RWPE2 (cell line): ENCODE measurements at regions not wholly inside any gene's neighbourhood (a gene's known extent, or its start where the extent isn't known, plus 50 kb on each side); places are given as distances from the start of the nearest gene placed in this dataset.
"Not testable (repeated sequence)": the region's sequence is repeated elsewhere in the genome, so short reads cannot be mapped to it uniquely, and the experiment has no call there.

ENCODE experiments used
- ATAC-seq: fragments of 200-7000 bp; cut with Tn5 transposase; 3 replicates; pipeline ENCODE4 v1.9.1; 2021; ENCODE audit warnings: low read depth
- DNase-seq: peaks from one replicate; pipeline ENCODE4 v3.0.0-alpha.2; 2020; ENCODE audit warnings: low spot score
- H3K27ac ChIP-seq: fragments of 450-650 bp; 2 replicates; pipeline ENCODE4 v1.5.1; 2017; ENCODE audit warnings: mild to moderate bottlenecking; ENCODE audit not compliant: poor library complexity, severe bottlenecking
- H3K27me3 ChIP-seq: fragments of 250-450 bp; sonication (Bioruptor Pico); 2 replicates; pipeline ENCODE4 v1.5.1; 2021; ENCODE audit warnings: mild to moderate bottlenecking, moderate library complexity; ENCODE audit not compliant: insufficient read depth, poor library complexity, severe bottlenecking
- H3K36me3 ChIP-seq: fragments of 250-450 bp; sonication (Bioruptor Pico); 2 replicates; pipeline ENCODE4 v1.5.1; 2020; ENCODE audit warnings: low read depth, mild to moderate bottlenecking, moderate library complexity
- H3K4me1 ChIP-seq: fragments of 250-450 bp; sonication (Bioruptor Pico); 2 replicates; pipeline ENCODE4 v1.5.1; 2021; ENCODE audit warnings: mild to moderate bottlenecking, moderate library complexity; ENCODE audit not compliant: insufficient read depth, poor library complexity, severe bottlenecking
- H3K4me3 ChIP-seq: fragments of 250-450 bp; sonication (Bioruptor Pico); 2 replicates; pipeline ENCODE4 v1.5.1; 2021; ENCODE audit warnings: mild to moderate bottlenecking, moderate library complexity; ENCODE audit not compliant: severe bottlenecking
- H3K9me3 ChIP-seq: fragments of 250-450 bp; sonication (Bioruptor Pico); 2 replicates; pipeline ENCODE4 v1.5.1; 2021; ENCODE audit warnings: mild to moderate bottlenecking, moderate library complexity; ENCODE audit not compliant: severe bottlenecking
- TF ChIP-seq, protein P1 (sequence below): fragments of 450-650 bp; IDR thresholded peaks from one replicate; pipeline ENCODE4 v1.5.1; 2017; ENCODE audit warnings: mild to moderate bottlenecking, moderate library complexity; ENCODE audit not compliant: poor library complexity, severe bottlenecking

GRCh38 chr6:115190534-115190933 is 847.7 kb upstream of the HS3ST5 start:
- H3K4me1 ChIP-seq = no peaks in the 10 kb centered on the region
- H3K4me3 ChIP-seq = no peak overlapping the region
- TF ChIP-seq, protein P1, sequence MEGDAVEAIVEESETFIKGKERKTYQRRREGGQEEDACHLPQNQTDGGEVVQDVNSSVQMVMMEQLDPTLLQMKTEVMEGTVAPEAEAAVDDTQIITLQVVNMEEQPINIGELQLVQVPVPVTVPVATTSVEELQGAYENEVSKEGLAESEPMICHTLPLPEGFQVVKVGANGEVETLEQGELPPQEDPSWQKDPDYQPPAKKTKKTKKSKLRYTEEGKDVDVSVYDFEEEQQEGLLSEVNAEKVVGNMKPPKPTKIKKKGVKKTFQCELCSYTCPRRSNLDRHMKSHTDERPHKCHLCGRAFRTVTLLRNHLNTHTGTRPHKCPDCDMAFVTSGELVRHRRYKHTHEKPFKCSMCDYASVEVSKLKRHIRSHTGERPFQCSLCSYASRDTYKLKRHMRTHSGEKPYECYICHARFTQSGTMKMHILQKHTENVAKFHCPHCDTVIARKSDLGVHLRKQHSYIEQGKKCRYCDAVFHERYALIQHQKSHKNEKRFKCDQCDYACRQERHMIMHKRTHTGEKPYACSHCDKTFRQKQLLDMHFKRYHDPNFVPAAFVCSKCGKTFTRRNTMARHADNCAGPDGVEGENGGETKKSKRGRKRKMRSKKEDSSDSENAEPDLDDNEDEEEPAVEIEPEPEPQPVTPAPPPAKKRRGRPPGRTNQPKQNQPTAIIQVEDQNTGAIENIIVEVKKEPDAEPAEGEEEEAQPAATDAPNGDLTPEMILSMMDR = no peak
- ATAC-seq (no peak), DNase-seq (no peak)
- no peak overlapping the region for H3K27ac ChIP-seq
- H3K9me3 ChIP-seq = no peaks in the 10 kb centered on the region
- no peaks in the 10 kb centered on the region for H3K27me3 ChIP-seq
- no peaks in the 10 kb centered on the region for H3K36me3 ChIP-seq

DNA sequence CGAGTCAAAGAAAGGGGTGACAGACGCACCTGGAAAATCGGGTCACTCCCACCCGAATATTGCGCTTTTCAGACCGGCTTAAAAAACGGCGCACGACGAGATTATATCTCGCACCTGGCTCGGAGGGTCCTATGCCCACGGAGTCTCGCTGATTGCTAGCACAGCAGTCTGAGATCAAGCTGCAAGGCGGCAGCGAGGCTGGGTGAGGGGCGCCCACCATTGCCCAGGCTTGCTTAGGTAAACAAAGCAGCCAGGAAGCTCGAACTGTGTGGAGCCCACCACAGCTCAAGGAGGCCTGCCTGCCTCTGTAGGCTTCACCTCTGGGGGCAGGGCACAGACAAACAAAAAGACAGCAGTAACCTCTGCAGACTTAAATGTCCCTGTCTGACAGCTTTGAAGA is 832.6 kb upstream of the HS3ST5 start:
- not testable (repeated sequence) for DNase-seq, H3K36me3 ChIP-seq, ATAC-seq, H3K27ac ChIP-seq, H3K27me3 ChIP-seq, H3K9me3 ChIP-seq, H3K4me3 ChIP-seq, H3K4me1 ChIP-seq

GRCh38 chr6:115165912-115166311 is 823.1 kb upstream of the HS3ST5 start:
- not testable (repeated sequence) for H3K27me3 ChIP-seq, H3K36me3 ChIP-seq, H3K4me3 ChIP-seq, H3K9me3 ChIP-seq, H3K27ac ChIP-seq, DNase-seq, H3K4me1 ChIP-seq, ATAC-seq

DNA sequence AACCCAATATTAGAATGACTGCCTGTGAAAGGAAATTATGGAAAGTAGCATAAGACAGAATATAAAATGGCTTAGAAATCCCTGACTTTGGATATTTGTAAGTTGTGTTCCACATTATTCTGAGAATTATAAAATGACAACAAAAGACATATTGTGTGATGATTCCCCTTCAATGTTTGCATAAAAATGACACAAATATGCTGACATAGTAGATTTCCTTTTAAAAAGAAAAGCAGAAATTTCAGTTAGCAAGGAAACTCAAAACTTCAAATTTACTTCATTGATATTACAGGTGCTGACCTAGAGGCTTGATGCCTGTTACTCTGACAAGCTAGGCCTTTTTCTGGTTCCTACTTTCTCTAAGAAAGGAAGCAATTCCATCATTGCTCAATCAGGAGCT is 816.9 kb upstream of the HS3ST5 start:
- DNase-seq = no peak
- H3K27me3 ChIP-seq = no peaks in the 10 kb centered on the region
- no peaks in the 10 kb centered on the region for H3K4me1 ChIP-seq
- no peak for ATAC-seq
- H3K36me3 ChIP-seq = no peaks in the 10 kb centered on the region
- TF ChIP-seq, protein P1 = no peak
- no peaks in the 10 kb centered on the region for H3K9me3 ChIP-seq
- H3K4me3 ChIP-seq = no peak overlapping the region
- no peak overlapping the region for H3K27ac ChIP-seq

- H3K36me3 ChIP-seq = no peaks in the 10 kb centered on the region
- no peak overlapping the region for H3K4me3 ChIP-seq
- TF ChIP-seq, protein P1 = no peak
- no peaks in the 10 kb centered on the region for H3K4me1 ChIP-seq
- no peaks in the 10 kb centered on the region for H3K9me3 ChIP-seq
- DNase-seq = no peak
- H3K27ac ChIP-seq = no peak overlapping the region
- H3K27me3 ChIP-seq = no peaks in the 10 kb centered on the region
- no peak for ATAC-seq
Observed at GRCh38 chr6:115137910-115138309, 795.1 kb upstream of the HS3ST5 start.

DNA sequence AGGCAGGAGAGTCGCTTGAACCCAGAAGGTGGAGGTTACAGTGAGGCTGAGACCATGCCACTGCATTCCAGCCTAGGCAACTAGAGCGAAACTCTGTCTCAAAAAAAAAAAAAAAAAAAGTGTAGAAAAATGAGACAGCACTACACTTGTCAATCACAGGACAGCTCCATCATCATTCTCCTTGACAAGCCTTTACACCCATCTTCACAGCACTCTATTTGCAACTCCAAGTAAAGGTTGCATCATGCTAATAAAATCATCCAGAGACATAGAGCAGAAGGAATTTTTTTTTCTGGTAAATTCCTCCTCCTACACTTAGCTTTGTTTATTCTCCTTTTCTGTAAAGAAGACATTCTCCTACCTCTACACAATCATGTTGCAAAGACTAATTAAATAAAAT is 791.0 kb upstream of the HS3ST5 start:
- H3K27ac ChIP-seq = no peak overlapping the region
- no peaks in the 10 kb centered on the region for H3K27me3 ChIP-seq
- ATAC-seq = no peak
- TF ChIP-seq, protein P1 = no peak
- H3K9me3 ChIP-seq = no peaks in the 10 kb centered on the region
- no peak overlapping the region for H3K4me3 ChIP-seq
- H3K4me1 ChIP-seq = no peaks in the 10 kb centered on the region
- H3K36me3 ChIP-seq = no peaks in the 10 kb centered on the region
- no peak for DNase-seq
